ENCODE measurements at regions not wholly inside any gene's neighbourhood (a gene's known extent, or its start where the extent isn't known, plus 50 kb on each side); places are given as distances from the start of the nearest gene placed in this dataset.

DNA sequence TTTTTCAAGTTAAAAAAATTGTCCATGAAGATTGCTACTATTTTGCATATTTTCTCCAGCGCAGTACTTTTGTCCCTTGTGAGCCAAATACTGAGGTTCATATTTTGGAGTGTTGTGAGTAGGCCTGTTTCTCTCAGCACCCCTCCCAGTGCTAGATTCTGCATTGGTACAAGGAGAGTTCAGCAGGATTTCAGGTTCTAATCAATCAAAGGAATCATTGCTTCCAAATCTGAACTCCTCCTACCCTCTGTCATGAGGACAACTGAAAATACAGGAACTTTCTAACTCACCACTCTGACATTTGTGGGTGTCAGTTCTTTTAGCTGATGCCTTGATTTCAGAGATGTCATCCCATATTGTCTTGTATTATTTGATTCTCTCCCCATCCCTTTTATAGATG is 299.9 kb downstream of the FZD1 start:
- TF ChIP-seq, protein P1, sequence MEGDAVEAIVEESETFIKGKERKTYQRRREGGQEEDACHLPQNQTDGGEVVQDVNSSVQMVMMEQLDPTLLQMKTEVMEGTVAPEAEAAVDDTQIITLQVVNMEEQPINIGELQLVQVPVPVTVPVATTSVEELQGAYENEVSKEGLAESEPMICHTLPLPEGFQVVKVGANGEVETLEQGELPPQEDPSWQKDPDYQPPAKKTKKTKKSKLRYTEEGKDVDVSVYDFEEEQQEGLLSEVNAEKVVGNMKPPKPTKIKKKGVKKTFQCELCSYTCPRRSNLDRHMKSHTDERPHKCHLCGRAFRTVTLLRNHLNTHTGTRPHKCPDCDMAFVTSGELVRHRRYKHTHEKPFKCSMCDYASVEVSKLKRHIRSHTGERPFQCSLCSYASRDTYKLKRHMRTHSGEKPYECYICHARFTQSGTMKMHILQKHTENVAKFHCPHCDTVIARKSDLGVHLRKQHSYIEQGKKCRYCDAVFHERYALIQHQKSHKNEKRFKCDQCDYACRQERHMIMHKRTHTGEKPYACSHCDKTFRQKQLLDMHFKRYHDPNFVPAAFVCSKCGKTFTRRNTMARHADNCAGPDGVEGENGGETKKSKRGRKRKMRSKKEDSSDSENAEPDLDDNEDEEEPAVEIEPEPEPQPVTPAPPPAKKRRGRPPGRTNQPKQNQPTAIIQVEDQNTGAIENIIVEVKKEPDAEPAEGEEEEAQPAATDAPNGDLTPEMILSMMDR (IDR thresholded peaks at IDR 0.05): no peak
- TF ChIP-seq EP300 (IDR thresholded peaks at IDR 0.05) (no peak), POLR2A (IDR thresholded peaks at IDR 0.05) (no peak), POLR2AphosphoS5 (IDR thresholded peaks at IDR 0.05) (no peak)
